IMR-90 (cell line): ENCODE measurements at regions not wholly inside any gene's neighbourhood (a gene's known extent, or its start where the extent isn't known, plus 50 kb on each side); places are given as distances from the start of the nearest gene placed in this dataset.

ENCODE experiments used
- ATAC-seq: fragments of 200-7000 bp; cut with Tn5 transposase; 2 replicates; pipeline ENCODE4 v1.9.1; 2020; ENCODE audit warnings: low read depth, mild to moderate bottlenecking, moderate library complexity
- BruUV-seq: library from RNA; stranded (reverse); fragments of 400-500 nt; replicated peaks from 2 replicates; lab custom pipeline; 2021; lab: Mats Ljungman, UMichigan
- CTCF ChIA-PET: fragments of 300-600 bp; formaldehyde crosslinking; extraction: SDS; loops from one replicate; lab custom pipeline; 2021; ENCODE audit warnings: antibody characterized with exemption; lab: Yijun Ruan, JAX
- POLR2A ChIA-PET: fragments of 300-600 bp; sonication (Branson Sonifier 250); formaldehyde crosslinking; loops from one replicate; lab custom pipeline; 2022; ENCODE audit warnings: antibody characterized with exemption; ENCODE audit not compliant: unreplicated experiment; lab: Charles Lee
- DNase-seq: peaks from one replicate; pipeline ENCODE4 v3.0.0; 2013
- H2AFZ ChIP-seq: replicated peaks from 2 replicates; pipeline ENCODE3; 2013; ENCODE audit warnings: low read length, mild to moderate bottlenecking; ENCODE audit not compliant: poor library complexity
- H2AK5ac ChIP-seq: 2 replicates; pipeline ENCODE4 v1.6.1; 2013; ENCODE audit warnings: low read depth, low read length, inconsistent platforms
- H2AK9ac ChIP-seq: replicated peaks from 2 replicates; pipeline ENCODE3; 2013; ENCODE audit warnings: mild to moderate bottlenecking, low read depth, low read length, moderate library complexity; ENCODE audit not compliant: poor library complexity
- H2BK120ac ChIP-seq: 2 replicates; pipeline ENCODE4 v1.6.1; 2013; ENCODE audit warnings: low read depth, low read length, inconsistent platforms
- H2BK15ac ChIP-seq: 3 replicates; pipeline ENCODE4 v1.6.1; 2013; ENCODE audit warnings: low read depth, low read length, inconsistent platforms
- H2BK20ac ChIP-seq: 2 replicates; pipeline ENCODE4 v1.6.1; 2013; ENCODE audit warnings: low read depth, mild to moderate bottlenecking, inconsistent platforms, low read length, moderate library complexity
- H2BK5ac ChIP-seq: 2 replicates; pipeline ENCODE4 v1.6.1; 2013; ENCODE audit warnings: mild to moderate bottlenecking, low read depth, low read length, inconsistent platforms; ENCODE audit not compliant: poor library complexity, severe bottlenecking
- H3K14ac ChIP-seq: replicated peaks from 2 replicates; pipeline ENCODE4 v1.6.1; 2013; ENCODE audit warnings: low read depth, low read length, inconsistent platforms
- H3K18ac ChIP-seq: 2 replicates; pipeline ENCODE4 v1.6.1; 2013; ENCODE audit warnings: low read depth, low read length, control low read depth
- H3K23ac ChIP-seq: 2 replicates; pipeline ENCODE4 v1.6.1; 2013; ENCODE audit warnings: low read depth, low read length, inconsistent platforms
- H3K27ac ChIP-seq: 2 replicates; pipeline ENCODE4 v1.5.1; 2013; ENCODE audit warnings: mild to moderate bottlenecking, control low read depth, low read length; ENCODE audit not compliant: insufficient read depth
- H3K27me3 ChIP-seq: 2 replicates; pipeline ENCODE4 v1.6.1; 2013; ENCODE audit warnings: low read length; ENCODE audit not compliant: control insufficient read depth, insufficient read depth
- H3K36me3 ChIP-seq: 2 replicates; pipeline ENCODE4 v1.6.1; 2013; ENCODE audit warnings: low read length, mixed read lengths; ENCODE audit not compliant: control insufficient read depth, insufficient read depth
- H3K4ac ChIP-seq: 2 replicates; pipeline ENCODE4 v1.6.1; 2013; ENCODE audit warnings: low read depth, low read length, inconsistent platforms
- H3K4me1 ChIP-seq: 2 replicates; pipeline ENCODE4 v1.6.1; 2013; ENCODE audit warnings: low read length, mixed read lengths; ENCODE audit not compliant: control insufficient read depth, insufficient read depth
- H3K4me2 ChIP-seq: 2 replicates; pipeline ENCODE4 v1.6.1; 2013; ENCODE audit warnings: low read depth, mild to moderate bottlenecking, control low read depth, low read length, moderate library complexity
- H3K4me3 ChIP-seq: 2 replicates; pipeline ENCODE4 v1.5.1; 2013; ENCODE audit warnings: low read depth, mild to moderate bottlenecking, control low read depth, low read length, moderate library complexity; ENCODE audit not compliant: insufficient read depth
- H3K56ac ChIP-seq: 2 replicates; pipeline ENCODE4 v1.6.1; 2013; ENCODE audit warnings: low read length, inconsistent platforms; ENCODE audit not compliant: insufficient read depth; ENCODE audit errors: extremely low read depth
- H3K79me1 ChIP-seq, 2 experiments: 2 replicates each; pipeline ENCODE4 v1.6.1; 2013; ENCODE audit warnings: low read length in 2 of 2, inconsistent platforms in 1 of 2, low read depth in 1 of 2
- H3K9ac ChIP-seq: 2 replicates; pipeline ENCODE4 v1.6.1; 2013; ENCODE audit warnings: low read depth, low read length, control low read depth
- H3K9me1 ChIP-seq: 2 replicates; pipeline ENCODE4 v1.6.1; 2013; ENCODE audit warnings: low read length, inconsistent platforms; ENCODE audit not compliant: insufficient read depth
- H3K9me3 ChIP-seq: 2 replicates; pipeline ENCODE4 v1.6.1; 2013; ENCODE audit warnings: low read length; ENCODE audit not compliant: control insufficient read depth, insufficient read depth
- H4K20me1 ChIP-seq: 2 replicates; pipeline ENCODE4 v1.6.1; 2013; ENCODE audit warnings: low read length, inconsistent platforms; ENCODE audit not compliant: insufficient read depth
- H4K5ac ChIP-seq: 2 replicates; pipeline ENCODE4 v1.6.1; 2013; ENCODE audit warnings: mild to moderate bottlenecking, low read depth, low read length, control low read depth
- H4K8ac ChIP-seq, 2 experiments: 2 replicates each; pipeline ENCODE4 v1.6.1; 2013; ENCODE audit warnings: low read depth in 2 of 2, low read length in 2 of 2, control low read depth in 1 of 2, inconsistent platforms in 1 of 2
- H4K91ac ChIP-seq: 2 replicates; pipeline ENCODE4 v1.6.1; 2013; ENCODE audit warnings: low read depth, low read length, inconsistent platforms; ENCODE audit not compliant: insufficient read depth
- USF2 ChIP-seq: fragments of 150-350 bp; IDR thresholded peaks from 2 replicates; pipeline ENCODE4 v1.6.1; 2017; ENCODE audit warnings: mild to moderate bottlenecking, antibody characterized with exemption, low read length, low read depth
- WGBS, 2 experiments: methylation state at CpG; one replicate each; pipeline versions ENCODE4 v1.1.5 to v1.1.7; 2013; ENCODE audit warnings: missing lambda C conversion rate in 2 of 2; ENCODE audit not compliant: insufficient read length in 1 of 2; ENCODE audit errors: extremely low coverage in 2 of 2; 5-methylcytosine and 5-hydroxymethylcytosine counted together
- dilution Hi-C: fragments of 300-500 bp; cut with HindIII; formaldehyde crosslinking; loops from one replicate; pipeline ENCODE4 v1.14.3; 2018; ENCODE audit warnings: low sequenced_read_pairs; ENCODE audit not compliant: unreplicated experiment
- in situ Hi-C: fragments of 300-500 bp; cut with MboI; formaldehyde crosslinking; loops from 3 replicates; pipeline ENCODE4 v1.14.3; 2019; ENCODE audit warnings: low sequenced_read_pairs, inconsistent platforms, mixed read lengths
- intact Hi-C: fragments of 100-400 bp; cut with micrococcal nuclease; formaldehyde crosslinking; loops from 2 replicates; pipeline ENCODE4 v1.10.0; 2022

- Histone ChIP-seq H3K79me1 (no peaks in the 10 kb centered on the region), H4K5ac (no peak overlapping the region), H4K8ac (no peak overlapping the region), H2BK120ac (no peak overlapping the region), H3K4me1 (no peaks in the 10 kb centered on the region), H3K27me3 (no peaks in the 10 kb centered on the region), H3K4me3 (no peak overlapping the region), H2AK9ac (no peak overlapping the region), H2BK15ac (no peak overlapping the region), H3K27ac (no peak overlapping the region), H2BK20ac (no peak overlapping the region), H3K14ac (no peak overlapping the region), H3K18ac (no peak overlapping the region), H3K4ac (no peak overlapping the region), H4K20me1 (no peaks in the 10 kb centered on the region), H3K36me3 (no peaks in the 10 kb centered on the region), H3K9me3 (no peaks in the 10 kb centered on the region), H2AK5ac (no peak overlapping the region), H4K91ac (no peak overlapping the region), H3K4me2 (no peak overlapping the region), H2BK5ac (no peak overlapping the region), H3K9me1 (no peaks in the 10 kb centered on the region), H2AFZ (no peak overlapping the region), H3K56ac (no peak overlapping the region), H3K23ac (no peak overlapping the region), H3K9ac (no peak overlapping the region)
- no TSS peak for BruUV-seq
- DNase-seq (no peak), ATAC-seq (no peak)
- in situ Hi-C loops, result no loop called here
- intact Hi-C loops, result no loop called here
- dilution Hi-C loops, result no loop called here
- WGBS, 2 experiments, result no CpG with 5 or more reads among the region's 2 CpGs
- no peak for TF ChIP-seq USF2
- ChIA-PET CTCF (no interaction called here), POLR2A (no interaction called here)
Measured at GRCh38 chr3:178476886-178477285, 59.4 kb upstream of the KCNMB2 start.
